Gastrocnemius medialis (tissue), 4 donors: ENCODE measurements at regions not wholly inside any gene's neighbourhood (a gene's known extent, or its start where the extent isn't known, plus 50 kb on each side); places are given as distances from the start of the nearest gene placed in this dataset.

Experiments
- POLR2A ChIP-seq, 2 donors: fragments of 450-650 bp; IDR thresholded peaks; one replicate each; pipeline ENCODE4 v1.6.1; 2017; ENCODE audit warnings: antibody characterized with exemption in 2 of 2, mild to moderate bottlenecking in 2 of 2, moderate library complexity in 2 of 2
- TF ChIP-seq, protein P1 (sequence below), 5 experiments: fragments of 450-650 bp in 3 of 5; fragments of 200-600 bp in 2 of 5; sonication (generic) in 2 of 5; IDR thresholded peaks in 4 of 5; conservative IDR thresholded peaks in 1 of 5; 1 replicate in 4 of 5; 2 replicates in 1 of 5; pipeline ENCODE4 v1.5.1; 2016 to 2019; ENCODE audit warnings: antibody characterized with exemption in 5 of 5, mild to moderate bottlenecking in 3 of 5, moderate library complexity in 3 of 5

DNA sequence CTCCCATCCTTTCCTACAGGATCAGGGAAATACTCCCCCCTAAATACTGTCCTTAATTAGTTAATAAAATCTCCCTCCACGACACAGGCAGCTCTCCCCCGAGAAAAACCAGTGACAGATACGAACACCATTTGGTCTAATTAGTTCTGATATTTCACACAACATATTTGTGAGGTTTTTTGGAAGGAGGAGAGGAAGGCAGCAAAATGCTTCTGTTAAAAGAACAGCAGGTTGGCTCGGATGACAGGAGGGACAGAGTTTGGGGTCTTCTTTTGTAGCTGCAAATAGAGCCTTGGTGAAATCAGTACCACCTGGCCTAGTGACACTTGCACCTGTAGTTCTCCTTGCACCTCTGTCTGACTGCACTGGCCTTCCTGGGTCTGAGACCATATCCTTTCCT is 507.0 kb downstream of the PLXNA4 start:
- TF ChIP-seq, protein P1, sequence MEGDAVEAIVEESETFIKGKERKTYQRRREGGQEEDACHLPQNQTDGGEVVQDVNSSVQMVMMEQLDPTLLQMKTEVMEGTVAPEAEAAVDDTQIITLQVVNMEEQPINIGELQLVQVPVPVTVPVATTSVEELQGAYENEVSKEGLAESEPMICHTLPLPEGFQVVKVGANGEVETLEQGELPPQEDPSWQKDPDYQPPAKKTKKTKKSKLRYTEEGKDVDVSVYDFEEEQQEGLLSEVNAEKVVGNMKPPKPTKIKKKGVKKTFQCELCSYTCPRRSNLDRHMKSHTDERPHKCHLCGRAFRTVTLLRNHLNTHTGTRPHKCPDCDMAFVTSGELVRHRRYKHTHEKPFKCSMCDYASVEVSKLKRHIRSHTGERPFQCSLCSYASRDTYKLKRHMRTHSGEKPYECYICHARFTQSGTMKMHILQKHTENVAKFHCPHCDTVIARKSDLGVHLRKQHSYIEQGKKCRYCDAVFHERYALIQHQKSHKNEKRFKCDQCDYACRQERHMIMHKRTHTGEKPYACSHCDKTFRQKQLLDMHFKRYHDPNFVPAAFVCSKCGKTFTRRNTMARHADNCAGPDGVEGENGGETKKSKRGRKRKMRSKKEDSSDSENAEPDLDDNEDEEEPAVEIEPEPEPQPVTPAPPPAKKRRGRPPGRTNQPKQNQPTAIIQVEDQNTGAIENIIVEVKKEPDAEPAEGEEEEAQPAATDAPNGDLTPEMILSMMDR (IDR thresholded peaks at IDR 0.05 in 4 of 5, conservative IDR thresholded peaks at IDR 0.05 in 1 of 5): no peak
- TF ChIP-seq POLR2A (IDR thresholded peaks at IDR 0.05): no peak
